ENCODE measurements at regions not wholly inside any gene's neighbourhood (a gene's known extent, or its start where the extent isn't known, plus 50 kb on each side); places are given as distances from the start of the nearest gene placed in this dataset.
A peak's percentile ranks its signal among the peaks of the same experiment; 100 is the strongest.

- in situ Hi-C loops (cut with MboI; ENCODE audit: low sequenced_read_pairs, unreplicated experiment), result loop anchor here (25.0 kb wide), 2 partner anchors 400 to 650 kb away; no protein-coding TSS in a partner anchor
- DNase-seq (ENCODE audit: low spot score), result peak; percentile 83
- peak; percentile 94 for TF ChIP-seq CTCF (IDR thresholded peaks at IDR 0.05; ENCODE audit: borderline replicate concordance, control extremely low read depth, extremely low read depth, insufficient read depth, missing control alignments)
Measured at GRCh38 chr5:5886812-5887486, 464.5 kb downstream of the ICE1 start.

- in situ Hi-C loops (cut with MboI; ENCODE audit: low sequenced_read_pairs, unreplicated experiment), result loop anchor here (25.0 kb wide), 2 partner anchors 399 to 651 kb away; no protein-coding TSS in a partner anchor
- DNase-seq (ENCODE audit: low spot score), result no peak
- no peak for TF ChIP-seq CTCF (IDR thresholded peaks at IDR 0.05; ENCODE audit: borderline replicate concordance, control extremely low read depth, extremely low read depth, insufficient read depth, missing control alignments)
Measured at GRCh38 chr5:5886353-5886752, 463.9 kb downstream of the ICE1 start.

- TF ChIP-seq CTCF (IDR thresholded peaks at IDR 0.05; ENCODE audit: borderline replicate concordance, control extremely low read depth, extremely low read depth, insufficient read depth, missing control alignments), result no peak
- DNase-seq (ENCODE audit: low spot score), result no peak
- in situ Hi-C loops (cut with MboI; ENCODE audit: low sequenced_read_pairs, unreplicated experiment), result loop anchor here (25.0 kb wide), 2 partner anchors 398 to 652 kb away; no protein-coding TSS in a partner anchor
Measured at GRCh38 chr5:5885782-5886181, 463.3 kb downstream of the ICE1 start.

GRCh38 chr5:5884593-5884992 is 462.1 kb downstream of the ICE1 start:
- in situ Hi-C loops (cut with MboI; ENCODE audit: low sequenced_read_pairs, unreplicated experiment), result loop anchor here (25.0 kb wide), 2 partner anchors 397 to 653 kb away; no protein-coding TSS in a partner anchor
- no peak for DNase-seq (ENCODE audit: low spot score)
- no peak for TF ChIP-seq CTCF (IDR thresholded peaks at IDR 0.05; ENCODE audit: borderline replicate concordance, control extremely low read depth, extremely low read depth, insufficient read depth, missing control alignments)

GRCh38 chr5:5883562-5883961 is 461.1 kb downstream of the ICE1 start:
- in situ Hi-C loops (cut with MboI; ENCODE audit: low sequenced_read_pairs, unreplicated experiment), result loop anchor here (25.0 kb wide), 2 partner anchors 396 to 654 kb away; no protein-coding TSS in a partner anchor
- no peak for TF ChIP-seq CTCF (IDR thresholded peaks at IDR 0.05; ENCODE audit: borderline replicate concordance, control extremely low read depth, extremely low read depth, insufficient read depth, missing control alignments)

GRCh38 chr5:5883146-5883545 is 460.7 kb downstream of the ICE1 start:
- in situ Hi-C loops (cut with MboI; ENCODE audit: low sequenced_read_pairs, unreplicated experiment), result loop anchor here (25.0 kb wide), 2 partner anchors 396 to 654 kb away; no protein-coding TSS in a partner anchor
- DNase-seq (ENCODE audit: low spot score), result no peak
- no peak for TF ChIP-seq CTCF (IDR thresholded peaks at IDR 0.05; ENCODE audit: borderline replicate concordance, control extremely low read depth, extremely low read depth, insufficient read depth, missing control alignments)

More at GRCh38 chr5:5883562-5883961, 461.1 kb downstream of the ICE1 start:
- DNase-seq (ENCODE audit: low spot score), result no peak

All from GM13976 (cell line).